Thyroid gland (tissue), 4 donors: ENCODE measurements at regions not wholly inside any gene's neighbourhood (a gene's known extent, or its start where the extent isn't known, plus 50 kb on each side); places are given as distances from the start of the nearest gene placed in this dataset.

ENCODE experiments used
- DNase-seq, 2 donors: peaks; one replicate each; pipeline ENCODE4 v3.0.0-alpha.2; 2019
- H3K27ac ChIP-seq, 3 donors: fragments of 200-600 bp; sonication (generic); 1 replicate in 2 of 3; 2 replicates in 1 of 3; pipeline ENCODE4 v1.5.1; 2016 to 2019; ENCODE audit warnings: mild to moderate bottlenecking in 1 of 3, moderate library complexity in 1 of 3
- H3K27me3 ChIP-seq: fragments of 200-600 bp; sonication (generic); one replicate; pipeline ENCODE4 v1.5.1; 2019
- H3K36me3 ChIP-seq, 2 donors: fragments of 200-600 bp; sonication (generic); one replicate each; pipeline ENCODE4 v1.5.1; 2016 to 2019
- H3K4me1 ChIP-seq, 2 donors: fragments of 200-600 bp; sonication (generic); one replicate each; pipeline ENCODE4 v1.5.1; 2017 to 2019
- H3K4me3 ChIP-seq, 3 donors: fragments of 200-600 bp; sonication (generic); replicated peaks in 1 of 3; 1 replicate in 2 of 3; 2 replicates in 1 of 3; pipeline ENCODE4 v1.5.1; 2016; ENCODE audit warnings: mild to moderate bottlenecking in 1 of 3
- H3K9me3 ChIP-seq: fragments of 200-600 bp; sonication (generic); one replicate; pipeline ENCODE4 v1.5.1; 2017
- POLR2A ChIP-seq, 2 donors: fragments of 450-650 bp; IDR thresholded peaks; one replicate each; pipeline ENCODE4 v1.6.1; 2017; ENCODE audit warnings: antibody characterized with exemption in 2 of 2, mild to moderate bottlenecking in 2 of 2, moderate library complexity in 1 of 2
- WGBS, 2 donors: methylation state at CpG; one replicate each; pipeline ENCODE4 v1.1.5; 2017; 5-methylcytosine and 5-hydroxymethylcytosine counted together
- intact Hi-C: fragments of 100-400 bp; cut with DNase I; formaldehyde crosslinking; loops from one replicate; pipeline ENCODE4 v1.15.1; 2023
- TF ChIP-seq, protein P1 (sequence below), 6 experiments: fragments of 200-600 bp in 3 of 6; fragments of 450-650 bp in 3 of 6; sonication (generic) in 3 of 6; IDR thresholded peaks; one replicate each; pipeline ENCODE4 v1.5.1; 2016 to 2019; ENCODE audit warnings: antibody characterized with exemption in 6 of 6, mild to moderate bottlenecking in 2 of 6, inconsistent platforms in 1 of 6, moderate library complexity in 1 of 6

DNA sequence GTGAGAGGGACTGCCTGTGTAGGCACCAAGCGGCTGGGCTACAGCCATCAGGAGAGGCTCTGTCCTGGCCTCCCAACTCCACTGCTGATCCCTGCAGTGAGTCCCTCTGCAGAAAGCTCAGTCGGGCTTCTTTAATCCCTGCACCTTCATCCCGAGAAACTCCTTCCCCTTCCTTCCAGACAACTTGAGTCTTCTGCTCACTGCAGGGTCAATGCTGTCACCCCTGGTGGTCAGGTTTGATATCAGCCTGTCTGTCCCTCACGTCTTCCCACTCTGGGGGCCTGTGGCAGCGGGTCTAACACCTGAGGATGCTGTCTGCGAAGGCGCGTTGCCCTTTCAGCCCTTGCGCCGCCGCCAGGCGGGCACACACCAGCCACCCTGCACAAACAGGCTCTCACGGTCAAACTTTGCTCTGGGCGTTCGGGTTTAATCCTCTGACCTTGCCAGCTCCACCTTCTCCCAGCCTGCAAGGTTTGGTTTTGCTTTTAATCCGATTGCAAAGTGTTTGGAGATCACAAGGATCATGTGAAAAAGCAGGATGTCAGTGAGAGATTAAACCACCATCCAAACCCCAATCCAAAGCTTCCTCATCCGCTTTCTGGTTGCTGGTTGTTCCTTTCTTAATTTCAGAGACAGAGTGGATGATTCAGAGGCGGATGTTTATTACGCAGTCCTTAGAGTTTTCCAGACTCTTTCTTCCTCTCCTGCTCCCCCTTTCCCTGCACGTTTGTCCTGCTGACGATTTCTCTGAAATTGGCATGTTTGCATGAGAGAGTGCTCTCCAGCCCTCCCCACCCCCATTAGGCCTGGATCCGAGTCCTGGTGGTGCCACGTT is 74.8 kb upstream of the SLC34A2 start:
- Histone ChIP-seq H3K36me3 (no peaks in the 10 kb centered on the region), H3K27me3 (no peaks in the 10 kb centered on the region), H3K4me1 (no peaks in the 10 kb centered on the region), H3K9me3 (no peaks in the 10 kb centered on the region), H3K27ac (no peak overlapping the region), H3K4me3 (no peak overlapping the region)
- no peak for DNase-seq
- intact Hi-C loops = no loop called here
- 68 to 73% methylated on average over 23 of the region's 23 CpGs for WGBS, 2 donors
- TF ChIP-seq, protein P1, sequence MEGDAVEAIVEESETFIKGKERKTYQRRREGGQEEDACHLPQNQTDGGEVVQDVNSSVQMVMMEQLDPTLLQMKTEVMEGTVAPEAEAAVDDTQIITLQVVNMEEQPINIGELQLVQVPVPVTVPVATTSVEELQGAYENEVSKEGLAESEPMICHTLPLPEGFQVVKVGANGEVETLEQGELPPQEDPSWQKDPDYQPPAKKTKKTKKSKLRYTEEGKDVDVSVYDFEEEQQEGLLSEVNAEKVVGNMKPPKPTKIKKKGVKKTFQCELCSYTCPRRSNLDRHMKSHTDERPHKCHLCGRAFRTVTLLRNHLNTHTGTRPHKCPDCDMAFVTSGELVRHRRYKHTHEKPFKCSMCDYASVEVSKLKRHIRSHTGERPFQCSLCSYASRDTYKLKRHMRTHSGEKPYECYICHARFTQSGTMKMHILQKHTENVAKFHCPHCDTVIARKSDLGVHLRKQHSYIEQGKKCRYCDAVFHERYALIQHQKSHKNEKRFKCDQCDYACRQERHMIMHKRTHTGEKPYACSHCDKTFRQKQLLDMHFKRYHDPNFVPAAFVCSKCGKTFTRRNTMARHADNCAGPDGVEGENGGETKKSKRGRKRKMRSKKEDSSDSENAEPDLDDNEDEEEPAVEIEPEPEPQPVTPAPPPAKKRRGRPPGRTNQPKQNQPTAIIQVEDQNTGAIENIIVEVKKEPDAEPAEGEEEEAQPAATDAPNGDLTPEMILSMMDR (IDR thresholded peaks at IDR 0.05) = no peak
- no peak for TF ChIP-seq POLR2A (IDR thresholded peaks at IDR 0.05)

DNA sequence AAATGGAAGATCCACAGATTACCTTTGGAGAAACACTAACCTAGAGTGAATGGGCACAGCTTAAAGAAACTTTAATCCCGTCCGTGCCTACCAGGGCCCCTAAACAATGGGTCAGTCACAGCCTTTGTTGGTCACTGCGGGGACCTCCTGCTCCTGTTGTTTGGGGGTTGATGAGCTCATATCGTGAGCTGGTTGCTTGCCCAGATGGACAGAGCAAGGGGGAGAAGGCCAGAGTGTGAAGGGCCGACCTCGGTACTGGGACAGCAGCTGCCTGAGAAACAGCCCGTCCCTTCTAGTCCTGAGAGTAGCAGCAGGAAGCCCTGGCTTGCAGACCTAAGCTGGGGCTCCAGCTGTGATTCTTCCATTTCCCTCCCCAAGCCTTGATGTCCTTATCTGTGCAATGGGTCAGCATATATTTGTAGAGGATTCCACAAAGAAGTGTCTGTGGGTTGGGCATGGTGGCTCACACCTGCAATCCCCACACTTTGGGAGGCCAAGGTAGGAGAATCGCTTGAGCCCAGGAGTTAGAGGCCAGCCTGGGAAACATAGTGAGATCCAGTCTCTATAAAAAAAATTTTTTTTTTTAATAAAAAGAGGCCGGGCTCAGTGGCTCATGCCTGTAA is 69.6 kb upstream of the SLC34A2 start:
- Histone ChIP-seq H3K27me3 (no peaks in the 10 kb centered on the region), H3K27ac (no peak overlapping the region), H3K36me3 (no peaks in the 10 kb centered on the region), H3K4me1 (peaks cover 0 to 6% of the 10 kb centered on the region in 2 donors), H3K9me3 (no peaks in the 10 kb centered on the region), H3K4me3 (no peak overlapping the region)
- no peak for TF ChIP-seq POLR2A (IDR thresholded peaks at IDR 0.05)
- WGBS, 2 donors = 73 to 78% methylated on average over 5 to 9 of the region's 9 CpGs
- intact Hi-C loops = no loop called here
- no peak for DNase-seq

DNA sequence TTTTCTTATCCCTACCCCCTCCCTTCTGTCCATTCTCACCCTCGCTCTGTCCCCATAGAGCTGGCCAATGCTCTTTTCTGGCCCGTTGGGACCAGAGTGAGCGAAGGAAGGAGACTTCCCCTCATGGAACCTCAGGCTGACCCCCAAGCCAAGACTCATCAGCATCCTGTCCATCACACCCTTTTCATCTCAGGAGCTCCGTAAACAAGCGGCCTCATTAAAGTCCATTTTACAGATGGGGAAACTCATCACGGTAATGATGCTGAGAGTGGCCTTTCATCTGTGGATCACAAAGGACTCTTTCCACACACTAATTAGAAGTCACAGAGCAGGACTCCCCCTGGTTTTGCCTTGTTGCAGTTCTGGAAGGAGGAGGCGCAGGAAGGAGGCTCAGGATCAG is 67.4 kb upstream of the SLC34A2 start:
- TF ChIP-seq POLR2A (IDR thresholded peaks at IDR 0.05) = no peak
- TF ChIP-seq, protein P1 (IDR thresholded peaks at IDR 0.05) = no peak
- intact Hi-C loops = no loop called here
- WGBS, 2 donors = 78 to 83% methylated on average over 7 of the region's 7 CpGs
- Histone ChIP-seq H3K27ac (no peak overlapping the region), H3K4me3 (no peak overlapping the region), H3K4me1 (peaks cover 0 to 6% of the 10 kb centered on the region in 2 donors), H3K27me3 (no peaks in the 10 kb centered on the region), H3K9me3 (no peaks in the 10 kb centered on the region), H3K36me3 (no peaks in the 10 kb centered on the region)
- no peak for DNase-seq

DNA sequence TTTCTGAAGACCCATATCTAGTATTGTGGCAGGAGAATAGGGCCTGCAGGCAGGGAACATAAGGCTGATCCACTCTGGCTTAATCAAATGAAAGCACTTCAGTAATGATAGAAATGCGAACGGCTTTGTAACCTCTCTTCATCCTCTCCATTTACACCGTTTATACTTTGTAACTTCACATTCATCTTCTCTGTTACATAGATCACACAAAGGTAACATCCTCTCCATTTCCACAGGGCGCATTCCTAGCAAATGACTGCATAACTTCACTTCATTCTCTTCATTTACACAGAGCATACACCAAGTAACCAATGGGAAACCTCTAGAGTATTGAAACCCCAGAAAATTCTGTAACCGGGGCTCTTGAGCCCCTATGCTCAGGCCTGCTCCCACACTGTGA is 65.5 kb upstream of the SLC34A2 start:
- Histone ChIP-seq H3K36me3 (no peaks in the 10 kb centered on the region), H3K9me3 (no peaks in the 10 kb centered on the region), H3K4me1 (peaks cover 0 to 6% of the 10 kb centered on the region in 2 donors), H3K4me3 (no peak overlapping the region), H3K27me3 (no peaks in the 10 kb centered on the region), H3K27ac (no peak overlapping the region)
- TF ChIP-seq POLR2A (IDR thresholded peaks at IDR 0.05) = no peak
- TF ChIP-seq, protein P1 (IDR thresholded peaks at IDR 0.05) = no peak
- DNase-seq = no peak
- 78 to 80% methylated on average over 5 of the region's 5 CpGs for WGBS, 2 donors
- intact Hi-C loops = no loop called here

DNA sequence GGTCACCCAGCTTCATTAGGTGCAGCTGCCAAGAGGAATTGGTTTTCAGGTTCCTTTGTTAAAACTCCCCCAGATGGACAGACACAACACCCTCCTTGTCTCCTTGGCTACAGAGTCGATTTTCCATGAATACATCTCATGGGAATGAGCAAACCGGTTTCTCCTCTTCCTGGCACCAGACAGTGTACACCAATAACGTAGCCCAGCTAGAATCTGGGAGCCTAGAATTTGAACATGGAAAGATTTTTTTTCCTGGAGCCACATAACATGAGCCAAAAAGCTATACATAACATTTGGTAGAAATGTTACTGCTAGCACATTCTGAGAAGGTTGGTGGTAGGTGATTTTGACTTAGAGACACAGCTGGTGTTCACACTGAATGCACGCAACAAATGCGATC is 62.9 kb upstream of the SLC34A2 start:
- H3K27ac ChIP-seq = no peak overlapping the region
- H3K4me1 ChIP-seq = no peaks in the 10 kb centered on the region
- H3K4me3 ChIP-seq = no peak overlapping the region
- intact Hi-C loops = no loop called here
- TF ChIP-seq, protein P1 (IDR thresholded peaks at IDR 0.05) = no peak
- TF ChIP-seq POLR2A (IDR thresholded peaks at IDR 0.05) = no peak
- H3K27me3 ChIP-seq = no peaks in the 10 kb centered on the region
- H3K36me3 ChIP-seq = no peaks in the 10 kb centered on the region
- no peaks in the 10 kb centered on the region for H3K9me3 ChIP-seq
- WGBS, 2 donors = 70 to 71% methylated on average over 5 of the region's 5 CpGs
- no peak for DNase-seq
